Body of pancreas (tissue), 4 donors: ENCODE measurements at regions not wholly inside any gene's neighbourhood (a gene's known extent, or its start where the extent isn't known, plus 50 kb on each side); places are given as distances from the start of the nearest gene placed in this dataset.
A peak's percentile ranks its signal among the peaks of the same experiment; 100 is the strongest.

Source experiments
- ATAC-seq: fragments of 150-250 bp; one replicate; pipeline ENCODE4 v1.9.1; 2016
- DNase-seq, 4 donors: peaks; one replicate each; pipeline ENCODE4 v3.0.0-alpha.2; 2019
- H3K27ac ChIP-seq, 4 donors: fragments of 200-600 bp; sonication (generic); 1 replicate in 3 of 4; 2 replicates in 1 of 4; pipeline versions ENCODE4 v1.5.1 to v1.6.1; 2016 to 2019; ENCODE audit warnings: mild to moderate bottlenecking in 1 of 4, mixed read lengths in 1 of 4, moderate library complexity in 1 of 4
- H3K27me3 ChIP-seq, 2 donors: fragments of 200-600 bp; sonication (generic); one replicate each; pipeline ENCODE4 v1.6.0; 2016; ENCODE audit warnings: mild to moderate bottlenecking in 1 of 2
- H3K36me3 ChIP-seq, 2 donors: fragments of 200-600 bp; sonication (generic); replicated peaks in 1 of 2; 2 replicates each; pipeline ENCODE4 v1.5.1; 2016; ENCODE audit warnings: low read depth in 2 of 2; ENCODE audit not compliant: insufficient read depth in 1 of 2
- H3K4me1 ChIP-seq: fragments of 200-600 bp; sonication (generic); one replicate; pipeline ENCODE4 v1.6.0; 2016
- H3K4me3 ChIP-seq, 2 donors: fragments of 200-600 bp; sonication (generic); 1 replicate in 1 of 2; 2 replicates in 1 of 2; pipeline ENCODE4 v1.5.1; 2016 to 2019
- H3K9me3 ChIP-seq, 3 donors: fragments of 200-600 bp; sonication (generic); 1 replicate in 2 of 3; 2 replicates in 1 of 3; pipeline ENCODE4 v1.5.1; 2016
- POLR2A ChIP-seq, 3 donors: fragments of 450-650 bp; IDR thresholded peaks; one replicate each; pipeline ENCODE4 v1.6.1; 2016; ENCODE audit warnings: antibody characterized with exemption in 3 of 3, mild to moderate bottlenecking in 2 of 3
- WGBS, 2 donors: methylation state at CpG; one replicate each; pipeline ENCODE4 v1.1.5; 2017; 5-methylcytosine and 5-hydroxymethylcytosine counted together
- intact Hi-C: fragments of 100-400 bp; cut with DNase I; formaldehyde crosslinking; loops from one replicate; pipeline ENCODE4 v1.15.1; 2023
- TF ChIP-seq, protein P1 (sequence below), 7 experiments: fragments of 450-650 bp in 4 of 7; fragments of 200-600 bp in 3 of 7; sonication (generic) in 3 of 7; IDR thresholded peaks; one replicate each; pipeline ENCODE4 v1.5.1; 2016 to 2019; ENCODE audit warnings: antibody characterized with exemption in 7 of 7

DNA sequence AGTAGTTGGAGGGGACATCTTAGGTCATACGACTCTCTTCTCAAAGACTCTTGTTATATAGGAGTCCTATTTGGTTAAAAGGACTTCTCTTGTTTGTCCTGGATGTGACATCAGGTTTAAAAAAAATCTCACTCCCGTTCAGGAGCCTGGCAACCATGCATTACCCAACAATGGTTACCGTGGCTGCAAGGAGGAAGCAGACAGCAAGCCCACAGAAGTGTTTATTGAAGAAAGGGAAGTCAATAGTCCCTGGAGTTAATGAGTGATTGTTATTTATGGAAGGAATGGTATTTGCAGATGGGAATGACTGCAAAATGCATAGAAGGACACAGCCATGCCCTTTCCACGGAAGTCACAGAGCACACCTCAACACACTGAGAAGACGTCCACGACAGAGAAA is 75.9 kb upstream of the ENPP6 start:
- whole genome bisulfite sequencing, 2 donors, result 35 to 49% methylated on average over 6 of the region's 6 CpGs
- TF ChIP-seq, protein P1, sequence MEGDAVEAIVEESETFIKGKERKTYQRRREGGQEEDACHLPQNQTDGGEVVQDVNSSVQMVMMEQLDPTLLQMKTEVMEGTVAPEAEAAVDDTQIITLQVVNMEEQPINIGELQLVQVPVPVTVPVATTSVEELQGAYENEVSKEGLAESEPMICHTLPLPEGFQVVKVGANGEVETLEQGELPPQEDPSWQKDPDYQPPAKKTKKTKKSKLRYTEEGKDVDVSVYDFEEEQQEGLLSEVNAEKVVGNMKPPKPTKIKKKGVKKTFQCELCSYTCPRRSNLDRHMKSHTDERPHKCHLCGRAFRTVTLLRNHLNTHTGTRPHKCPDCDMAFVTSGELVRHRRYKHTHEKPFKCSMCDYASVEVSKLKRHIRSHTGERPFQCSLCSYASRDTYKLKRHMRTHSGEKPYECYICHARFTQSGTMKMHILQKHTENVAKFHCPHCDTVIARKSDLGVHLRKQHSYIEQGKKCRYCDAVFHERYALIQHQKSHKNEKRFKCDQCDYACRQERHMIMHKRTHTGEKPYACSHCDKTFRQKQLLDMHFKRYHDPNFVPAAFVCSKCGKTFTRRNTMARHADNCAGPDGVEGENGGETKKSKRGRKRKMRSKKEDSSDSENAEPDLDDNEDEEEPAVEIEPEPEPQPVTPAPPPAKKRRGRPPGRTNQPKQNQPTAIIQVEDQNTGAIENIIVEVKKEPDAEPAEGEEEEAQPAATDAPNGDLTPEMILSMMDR (IDR thresholded peaks at IDR 0.05), result no peak
- no peak for TF ChIP-seq POLR2A (IDR thresholded peaks at IDR 0.05)
- DNase-seq (peak in 3 of 4 donors; percentile 22 to 65 (median 32)), ATAC-seq (peak; percentile 38)
- H3K4me3 ChIP-seq, result no peak overlapping the region
- intact Hi-C loops, result no loop called here
- no peaks in the 10 kb centered on the region for H3K9me3 ChIP-seq
- no peaks in the 10 kb centered on the region for H3K27me3 ChIP-seq
- H3K27ac ChIP-seq, result no peak overlapping the region
- no peaks in the 10 kb centered on the region for H3K4me1 ChIP-seq
- no peaks in the 10 kb centered on the region for H3K36me3 ChIP-seq

DNA sequence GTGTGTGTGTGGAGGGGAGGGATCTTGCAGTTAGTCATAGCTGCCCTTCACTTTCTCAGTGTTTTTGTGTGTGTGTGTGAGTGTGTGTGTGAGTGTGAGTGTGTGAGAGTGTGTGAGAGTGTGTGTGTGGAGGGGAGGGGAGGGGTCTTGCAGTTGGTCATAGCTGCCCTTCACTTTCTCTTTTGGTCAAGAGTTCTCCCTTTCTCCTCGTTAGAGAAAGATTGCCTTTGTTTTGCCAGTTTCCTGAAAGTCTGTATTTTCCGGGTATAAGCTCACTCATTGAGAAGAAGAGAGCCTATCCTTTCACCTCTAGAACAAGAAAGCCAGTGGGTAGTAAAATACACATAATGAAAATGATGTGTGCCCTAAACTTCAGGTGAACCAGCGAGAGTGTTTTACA is 75.2 kb upstream of the ENPP6 start:
- Histone ChIP-seq H3K27ac (no peak overlapping the region), H3K9me3 (no peaks in the 10 kb centered on the region), H3K4me1 (peaks cover 3% of the 10 kb centered on the region), H3K4me3 (no peak overlapping the region), H3K36me3 (no peaks in the 10 kb centered on the region), H3K27me3 (no peaks in the 10 kb centered on the region)
- no peak for ATAC-seq
- no peak for TF ChIP-seq POLR2A (IDR thresholded peaks at IDR 0.05)
- TF ChIP-seq, protein P1 (IDR thresholded peaks at IDR 0.05), result no peak
- intact Hi-C loops, result no loop called here
- 63 to 74% methylated on average over 3 of the region's 3 CpGs for WGBS, 2 donors
- no peak for DNase-seq

DNA sequence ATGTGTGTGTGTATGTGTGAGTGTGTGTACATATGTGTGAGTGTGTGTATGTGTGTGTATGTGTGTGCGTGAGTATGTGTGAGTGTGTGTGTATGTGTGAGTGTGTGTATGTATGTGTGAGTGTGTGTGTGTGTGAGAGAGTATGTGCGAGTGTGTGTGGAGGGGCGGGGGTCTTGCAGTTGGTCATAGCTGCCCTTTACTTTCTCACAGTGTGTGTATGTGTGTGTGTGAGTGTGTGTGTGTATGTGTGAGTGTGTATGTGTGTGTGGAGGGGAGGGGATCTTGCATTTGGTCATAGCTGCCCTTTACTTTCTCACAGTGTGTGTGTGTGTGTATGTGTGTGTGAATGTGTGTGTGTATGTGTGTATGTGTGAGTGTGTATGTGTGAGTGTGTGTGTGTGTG is 74.8 kb upstream of the ENPP6 start:
- Histone ChIP-seq H3K9me3 (no peaks in the 10 kb centered on the region), H3K36me3 (no peaks in the 10 kb centered on the region), H3K27me3 (no peaks in the 10 kb centered on the region), H3K4me3 (no peak overlapping the region), H3K27ac (no peak overlapping the region), H3K4me1 (peaks cover 7% of the 10 kb centered on the region)
- WGBS, 2 donors, result 87 to 91% methylated on average over 3 of the region's 3 CpGs
- TF ChIP-seq POLR2A (IDR thresholded peaks at IDR 0.05), result no peak
- TF ChIP-seq, protein P1 (IDR thresholded peaks at IDR 0.05), result no peak
- ATAC-seq, result no peak
- intact Hi-C loops, result no loop called here
- DNase-seq, result no peak

DNA sequence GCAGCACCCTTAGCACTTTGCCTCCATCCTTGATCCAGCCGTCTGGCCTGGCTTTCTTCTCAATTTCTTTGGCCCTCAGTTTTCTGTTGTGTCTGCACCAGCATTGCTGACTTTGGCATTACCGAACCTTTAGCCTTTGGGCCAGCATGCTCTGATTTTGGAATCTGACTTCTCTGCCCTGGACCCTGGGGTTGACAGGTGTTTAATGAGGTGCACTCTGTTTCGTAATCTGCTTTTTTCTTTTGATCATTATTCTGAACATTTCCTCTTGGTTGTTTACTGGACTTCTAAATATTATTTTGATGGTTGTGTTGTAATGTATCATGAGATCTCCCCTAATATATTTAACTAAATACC is 71.5 kb upstream of the ENPP6 start:
- DNase-seq, result no peak

More for the DNA sequence above, 71.5 kb upstream of the ENPP6 start:
- Histone ChIP-seq H3K9me3 (no peaks in the 10 kb centered on the region), H3K27me3 (no peaks in the 10 kb centered on the region), H3K4me3 (no peak overlapping the region), H3K36me3 (no peaks in the 10 kb centered on the region), H3K27ac (no peak overlapping the region), H3K4me1 (peaks cover 10% of the 10 kb centered on the region)
- no peak for ATAC-seq
- WGBS, 2 donors, result 87 to 97% methylated on average over 3 of the region's 3 CpGs
- TF ChIP-seq, protein P1 (IDR thresholded peaks at IDR 0.05), result no peak
- no peak for TF ChIP-seq POLR2A (IDR thresholded peaks at IDR 0.05)
- intact Hi-C loops, result no loop called here
